ENCODE measurements at regions not wholly inside any gene's neighbourhood (a gene's known extent, or its start where the extent isn't known, plus 50 kb on each side); places are given as distances from the start of the nearest gene placed in this dataset.

GRCh38 chr14:44873536-44873935 is 88.2 kb downstream of the KLHL28 start:
- H3K4me3 ChIP-seq (ENCODE audit: low read depth in 1 of 2, low read length in 1 of 2), result no peak overlapping the region
- H3K36me3 ChIP-seq, result no peaks in the 10 kb centered on the region
- H3K9me3 ChIP-seq, result no peaks in the 10 kb centered on the region
- no peak for TF ChIP-seq CTCF (IDR thresholded peaks at IDR 0.05)
- no peak overlapping the region for H3K27ac ChIP-seq
- H3K4me1 ChIP-seq (ENCODE audit: control insufficient read depth in 1 of 2, insufficient read depth in 1 of 2, low read depth in 1 of 2, low read length in 1 of 2), result no peaks in the 10 kb centered on the region
- H3K27me3 ChIP-seq, result no peaks in the 10 kb centered on the region

GRCh38 chr14:44866770-44867169 is 95.0 kb downstream of the KLHL28 start:
- no peaks in the 10 kb centered on the region for H3K9me3 ChIP-seq
- no peaks in the 10 kb centered on the region for H3K36me3 ChIP-seq
- TF ChIP-seq CTCF (IDR thresholded peaks at IDR 0.05), result no peak
- no peak overlapping the region for H3K4me3 ChIP-seq (ENCODE audit: low read depth in 1 of 2, low read length in 1 of 2)
- no peaks in the 10 kb centered on the region for H3K4me1 ChIP-seq (ENCODE audit: control insufficient read depth in 1 of 2, insufficient read depth in 1 of 2, low read depth in 1 of 2, low read length in 1 of 2)
- H3K27ac ChIP-seq, result no peak overlapping the region
- H3K27me3 ChIP-seq, result no peaks in the 10 kb centered on the region

GRCh38 chr14:44866322-44866721 is 95.4 kb downstream of the KLHL28 start:
- no peaks in the 10 kb centered on the region for H3K27me3 ChIP-seq
- no peaks in the 10 kb centered on the region for H3K9me3 ChIP-seq
- no peak overlapping the region for H3K27ac ChIP-seq
- TF ChIP-seq CTCF (IDR thresholded peaks at IDR 0.05), result no peak
- no peak overlapping the region for H3K4me3 ChIP-seq (ENCODE audit: low read depth in 1 of 2, low read length in 1 of 2)
- no peaks in the 10 kb centered on the region for H3K4me1 ChIP-seq (ENCODE audit: control insufficient read depth in 1 of 2, insufficient read depth in 1 of 2, low read depth in 1 of 2, low read length in 1 of 2)
- H3K36me3 ChIP-seq, result no peaks in the 10 kb centered on the region

GRCh38 chr14:44863271-44863670 is 98.5 kb downstream of the KLHL28 start:
- Histone ChIP-seq H3K27me3 (peaks cover 5% of the 10 kb centered on the region), H3K9me3 (no peaks in the 10 kb centered on the region), H3K4me3 (ENCODE audit: low read depth in 1 of 2, low read length in 1 of 2) (no peak overlapping the region), H3K4me1 (ENCODE audit: control insufficient read depth in 1 of 2, insufficient read depth in 1 of 2, low read depth in 1 of 2, low read length in 1 of 2) (peaks cover 0 to 7% of the 10 kb centered on the region in 2 experiments), H3K27ac (no peak overlapping the region), H3K36me3 (no peaks in the 10 kb centered on the region)
- TF ChIP-seq CTCF (IDR thresholded peaks at IDR 0.05), result no peak

GRCh38 chr14:44854114-44854513 is 107.6 kb downstream of the KLHL28 start:
- no peak for TF ChIP-seq CTCF (IDR thresholded peaks at IDR 0.05)
- Histone ChIP-seq H3K36me3 (no peaks in the 10 kb centered on the region), H3K4me3 (ENCODE audit: low read depth in 1 of 2, low read length in 1 of 2) (no peak overlapping the region), H3K27me3 (no peaks in the 10 kb centered on the region), H3K27ac (no peak overlapping the region), H3K4me1 (ENCODE audit: control insufficient read depth in 1 of 2, insufficient read depth in 1 of 2, low read depth in 1 of 2, low read length in 1 of 2) (no peaks in the 10 kb centered on the region), H3K9me3 (no peaks in the 10 kb centered on the region)

Data from neutrophil (primary cell).